Left renal pelvis (tissue), 4 donors: ENCODE measurements at regions not wholly inside any gene's neighbourhood (a gene's known extent, or its start where the extent isn't known, plus 50 kb on each side); places are given as distances from the start of the nearest gene placed in this dataset.
A peak's percentile ranks its signal among the peaks of the same experiment; 100 is the strongest.
"Not testable (repeated sequence)": the region's sequence is repeated elsewhere in the genome, so short reads cannot be mapped to it uniquely, and the experiment has no call there.

Source experiments
- DNase-seq, 4 donors: peaks; one replicate each; pipeline ENCODE4 v3.0.0-alpha.2; 2013; ENCODE audit warnings: low read depth in 4 of 4, low spot score in 3 of 4

DNA sequence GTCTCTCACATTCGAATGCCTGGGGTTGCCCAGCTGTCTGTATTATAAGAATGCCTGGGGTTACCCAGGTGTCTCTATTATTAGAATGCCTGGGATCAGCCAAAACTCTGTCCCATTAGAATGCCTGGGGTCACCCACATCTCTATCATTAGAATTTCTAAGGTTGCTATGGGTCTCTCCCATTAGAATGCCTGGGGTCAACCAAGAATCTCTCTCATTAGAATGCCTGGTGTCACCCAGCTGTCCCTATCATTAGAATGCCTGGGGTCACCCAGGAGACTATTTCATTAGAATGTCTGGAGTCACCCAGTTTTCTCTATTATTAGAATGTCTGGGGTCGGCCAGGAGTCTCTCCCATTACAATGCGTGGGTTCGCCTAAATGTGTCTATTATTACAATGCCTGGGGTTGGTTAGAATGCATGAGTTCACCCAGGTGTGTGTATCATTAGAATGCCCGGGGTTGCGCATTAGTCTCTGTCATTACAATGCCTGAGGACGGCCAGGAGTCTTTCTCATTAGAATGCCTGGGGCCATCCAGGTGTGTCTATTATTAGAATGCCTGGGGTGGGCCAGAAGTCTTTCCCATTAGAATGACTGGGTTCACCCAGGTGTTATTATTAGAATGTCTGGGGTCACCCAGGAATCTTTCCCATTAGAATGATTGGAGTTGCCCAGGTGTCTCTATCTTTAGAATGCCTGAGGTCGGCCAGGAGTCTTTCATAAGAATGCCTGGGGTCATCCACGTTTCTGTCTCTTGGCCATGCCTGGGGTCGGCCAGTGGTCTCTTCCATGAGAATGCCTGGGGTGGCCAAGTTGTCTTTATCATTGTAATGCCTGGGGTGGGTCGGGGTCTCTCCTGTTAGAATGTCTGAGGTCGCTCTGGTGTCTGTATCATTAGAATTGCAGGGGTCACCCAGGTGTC, 59.6 kb downstream of the RNF187 start:
- DNase-seq: no peak

DNA sequence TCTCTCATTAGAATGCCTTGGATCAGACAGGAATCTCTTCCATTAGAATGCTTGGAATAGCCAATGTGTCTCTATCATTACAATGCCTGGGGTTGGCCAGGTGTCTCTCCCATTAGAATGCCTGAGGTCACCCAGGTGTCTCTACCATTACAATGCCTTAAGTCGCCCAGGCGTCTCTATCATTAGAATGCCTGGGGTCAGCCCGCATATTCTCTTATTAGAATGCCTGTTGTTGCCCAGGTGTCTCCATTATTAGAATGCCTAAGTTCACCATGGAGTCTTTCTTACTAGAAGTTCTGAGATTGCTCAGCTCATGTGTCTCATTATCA, 60.2 kb downstream of the RNF187 start:
- DNase-seq: no peak

DNA sequence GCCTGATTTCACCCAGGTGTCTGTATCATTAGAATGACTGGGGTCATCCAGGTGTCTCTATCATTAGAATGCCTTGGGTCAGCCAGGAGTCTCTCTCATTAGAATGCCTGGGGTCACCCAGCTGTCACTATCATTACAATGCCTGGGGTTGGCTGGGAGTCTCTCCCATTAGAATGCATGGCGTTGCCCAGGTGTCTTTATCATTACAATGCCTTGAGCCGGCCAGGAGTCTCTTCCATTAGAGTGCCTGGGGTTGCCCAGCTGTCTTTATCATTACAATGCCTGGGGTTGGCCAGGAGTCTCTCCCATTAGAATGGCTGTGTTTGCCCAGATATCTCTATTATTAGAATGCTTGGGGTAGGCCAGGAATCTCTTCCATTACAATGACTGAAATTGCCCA, 61.6 kb downstream of the RNF187 start:
- DNase-seq: no peak

DNA sequence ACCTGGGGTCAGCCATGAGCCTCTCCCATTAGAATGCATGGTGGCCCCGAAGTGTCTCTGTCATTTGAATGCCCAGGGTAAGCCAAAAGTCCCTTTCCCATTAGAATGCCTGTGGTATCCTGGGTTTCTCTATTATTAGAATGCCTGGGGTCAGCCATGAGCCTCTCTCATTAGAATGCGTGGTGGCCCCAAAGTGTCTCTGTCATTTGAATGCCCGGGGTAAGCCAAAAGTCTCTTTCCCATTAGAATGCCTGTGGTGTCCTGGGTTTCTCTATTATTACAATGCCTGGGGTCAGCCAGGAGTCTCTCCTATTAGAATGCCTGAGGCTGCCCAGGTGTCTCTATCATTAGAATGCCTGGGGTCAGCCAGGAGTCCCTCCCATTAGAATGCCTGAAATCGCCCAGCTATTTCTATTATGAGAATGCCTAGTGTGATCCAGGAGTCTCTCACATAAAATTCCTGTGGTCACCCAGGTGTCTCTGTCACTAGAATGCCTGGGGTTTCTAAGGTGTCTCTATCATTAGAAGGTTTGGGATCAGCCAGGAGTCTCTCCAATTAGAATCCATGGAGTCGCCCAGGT, 65.5 kb downstream of the RNF187 start:
- no peak for DNase-seq

DNA sequence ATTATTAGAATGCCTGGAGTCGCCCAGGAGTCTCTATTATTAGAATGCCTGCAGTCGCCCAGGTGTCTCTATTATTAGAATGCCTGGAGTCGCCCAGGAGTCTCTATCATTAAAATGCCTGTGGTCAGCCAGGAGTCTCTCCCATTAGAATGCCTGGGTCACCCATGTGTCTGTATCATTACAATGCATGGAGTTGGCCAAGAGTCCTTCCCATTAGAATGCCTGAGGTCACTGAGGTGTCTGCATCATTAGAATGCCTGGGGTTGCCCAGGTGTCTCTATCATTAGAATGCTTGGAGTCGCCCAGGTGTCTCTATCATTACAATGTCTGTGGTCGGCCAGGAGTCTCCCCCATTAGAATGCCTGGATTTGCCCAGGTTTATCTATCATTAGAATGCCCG, 66.9 kb downstream of the RNF187 start:
- DNase-seq: no peak

DNA sequence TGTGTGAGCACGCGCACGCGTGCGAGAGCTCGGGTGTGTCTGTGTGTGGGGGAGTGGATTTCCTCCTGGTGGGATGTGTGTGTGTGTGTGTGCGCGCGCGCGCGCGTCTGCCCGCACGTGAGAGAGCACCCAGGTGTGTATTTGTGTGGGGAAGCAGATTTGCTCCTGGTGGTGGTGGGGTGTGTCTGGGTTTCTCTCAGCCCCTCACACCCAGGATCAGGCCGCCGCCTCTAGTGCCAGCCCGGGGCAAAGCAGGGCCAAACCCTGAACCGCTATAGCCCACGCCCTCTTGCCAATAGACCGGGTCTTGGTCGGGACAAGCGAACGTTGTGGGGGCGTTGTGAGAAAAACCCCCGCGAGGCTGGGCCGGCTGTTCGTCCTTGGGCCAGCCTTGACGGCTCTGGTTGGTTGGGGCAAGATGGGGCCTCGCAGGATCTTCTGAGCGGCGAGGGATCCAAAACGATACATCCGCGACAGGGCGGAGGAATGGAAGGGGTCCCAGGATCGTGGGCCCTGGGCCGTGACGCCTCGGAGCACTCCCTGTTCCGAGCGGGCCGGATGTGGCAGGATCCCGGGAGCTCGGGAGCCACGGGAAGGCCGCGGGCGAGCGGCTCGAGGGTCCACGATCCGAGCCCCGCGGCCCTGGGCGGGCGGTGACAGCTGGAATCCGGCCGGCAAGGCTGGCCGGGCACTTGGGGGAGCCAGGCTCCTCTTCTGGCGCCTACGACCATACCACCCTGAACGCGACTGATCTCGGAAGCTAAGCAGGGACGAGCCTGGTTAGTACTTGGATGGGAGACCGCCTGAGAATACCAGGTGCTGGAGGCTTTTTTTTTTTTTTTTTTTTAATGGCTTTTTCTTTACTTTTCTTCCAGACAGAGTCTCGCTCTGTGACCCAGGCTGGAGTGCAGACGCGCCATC, 68.2 kb downstream of the RNF187 start:
- peak in 1 of 4 donors; percentile 8 for DNase-seq

DNA sequence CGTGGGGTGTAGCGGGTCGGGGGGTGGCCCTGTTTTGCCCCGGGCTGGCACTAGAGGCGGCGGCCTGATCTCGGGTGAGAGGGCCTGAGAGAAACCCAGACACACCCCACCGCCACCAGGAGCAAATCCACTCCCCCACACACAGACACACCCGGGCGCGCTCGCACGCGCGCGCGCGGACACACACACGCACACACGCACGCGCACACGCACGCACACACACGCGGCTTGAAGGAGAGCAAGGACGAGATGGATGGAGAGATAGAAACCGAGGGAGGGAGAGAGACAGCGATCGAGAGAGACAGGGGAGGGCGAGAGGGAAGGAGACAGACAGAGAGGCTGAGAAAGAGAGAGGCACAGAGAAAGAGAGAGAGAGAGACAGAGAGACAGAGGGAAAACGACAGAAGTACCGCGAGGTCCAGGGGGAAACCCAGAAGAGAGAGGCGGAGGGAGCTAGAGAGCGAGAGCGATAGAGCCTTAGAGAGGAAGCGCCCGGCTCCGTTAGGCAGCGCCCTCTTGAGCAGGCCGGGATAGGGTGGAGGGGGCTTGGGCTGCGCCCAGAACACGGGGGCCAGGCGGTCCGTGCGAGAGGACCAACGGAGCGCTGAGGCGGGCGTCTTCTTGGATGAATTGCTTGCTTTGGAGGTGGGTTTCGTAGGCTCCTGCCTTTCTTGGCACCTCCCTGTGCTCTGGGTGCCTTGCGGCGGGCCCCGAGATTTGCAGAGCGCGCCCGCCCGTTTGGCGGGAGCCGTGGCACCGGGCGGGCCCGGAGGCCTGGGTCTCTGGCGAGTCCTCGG, 69.7 kb downstream of the RNF187 start:
- not testable (repeated sequence) for DNase-seq
